ENCODE measurements at regions not wholly inside any gene's neighbourhood (a gene's known extent, or its start where the extent isn't known, plus 50 kb on each side); places are given as distances from the start of the nearest gene placed in this dataset.

DNA sequence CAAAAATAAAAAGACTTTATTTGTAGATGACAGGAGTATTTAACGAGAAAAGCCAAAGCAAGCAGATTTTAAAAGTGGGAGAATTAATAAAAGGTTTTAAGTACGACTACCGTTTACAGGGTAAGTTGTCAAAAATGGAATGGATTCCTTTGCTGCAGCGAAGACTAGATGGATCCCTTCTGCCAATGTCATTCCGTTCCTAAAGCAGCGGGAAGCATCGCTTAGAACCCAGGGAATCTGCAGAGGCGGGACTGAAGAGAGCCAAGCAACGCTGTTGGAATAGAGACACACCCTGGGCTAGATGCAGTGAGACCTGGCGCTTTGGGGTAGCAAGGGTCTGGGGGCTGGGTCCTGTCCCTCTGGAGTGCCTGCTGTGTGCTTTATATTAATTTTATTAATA lies 303.1 kb upstream of the MKI67 start:
- no peak for DNase-seq

DNA sequence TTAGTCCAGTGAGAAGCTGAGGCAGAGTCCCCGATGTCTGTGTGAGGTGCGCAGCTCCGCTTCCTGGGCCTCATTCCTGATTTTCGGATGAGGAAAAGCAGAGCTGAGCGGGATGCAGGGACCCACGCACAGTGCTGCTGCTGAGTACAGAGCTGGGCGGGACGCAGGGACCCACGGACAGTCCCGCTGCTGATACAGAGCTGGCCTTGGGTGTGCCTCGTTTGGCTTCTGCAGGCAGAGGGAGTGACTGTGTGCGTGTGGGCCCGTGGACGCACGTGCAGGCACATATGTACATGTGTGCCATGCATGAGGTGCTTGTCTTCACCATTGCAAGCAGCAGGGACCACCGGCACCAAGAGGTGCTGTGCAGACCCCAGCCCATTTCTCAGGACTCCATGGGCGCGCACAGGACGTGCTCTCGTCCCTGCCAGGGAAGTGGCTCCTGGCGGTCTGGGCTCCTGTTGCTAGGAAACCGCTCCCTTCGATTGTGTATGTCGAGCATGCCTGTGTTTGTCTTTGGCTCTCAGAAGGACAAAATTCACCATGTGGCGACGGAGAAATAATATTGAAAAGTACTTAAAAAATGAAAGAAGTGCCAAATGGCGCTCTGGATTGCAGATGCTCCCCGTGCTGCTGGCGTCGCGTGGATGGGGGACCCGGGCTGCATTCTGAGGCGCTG lies 303.8 kb upstream of the MKI67 start:
- no peak for DNase-seq

DNA sequence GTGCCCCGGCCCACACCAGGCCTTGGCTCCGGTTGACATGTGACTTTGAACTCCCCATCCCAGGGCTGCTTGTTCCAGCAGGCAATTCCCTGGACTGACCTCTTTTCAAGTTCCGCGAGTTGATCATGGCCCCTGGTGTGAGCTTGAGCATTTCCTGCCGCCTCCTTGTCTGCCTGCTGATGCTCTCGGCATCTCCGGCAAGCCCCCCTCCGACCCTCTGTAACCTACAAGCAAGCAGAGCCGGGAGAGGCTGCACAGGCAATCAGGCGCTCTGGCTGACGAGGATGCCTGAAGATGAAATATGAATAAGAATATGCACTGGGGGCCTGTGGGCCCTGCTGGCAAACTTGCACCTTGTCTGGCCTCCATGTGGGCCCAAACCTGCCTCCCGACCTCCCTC lies 304.9 kb upstream of the MKI67 start:
- no peak for DNase-seq

DNA sequence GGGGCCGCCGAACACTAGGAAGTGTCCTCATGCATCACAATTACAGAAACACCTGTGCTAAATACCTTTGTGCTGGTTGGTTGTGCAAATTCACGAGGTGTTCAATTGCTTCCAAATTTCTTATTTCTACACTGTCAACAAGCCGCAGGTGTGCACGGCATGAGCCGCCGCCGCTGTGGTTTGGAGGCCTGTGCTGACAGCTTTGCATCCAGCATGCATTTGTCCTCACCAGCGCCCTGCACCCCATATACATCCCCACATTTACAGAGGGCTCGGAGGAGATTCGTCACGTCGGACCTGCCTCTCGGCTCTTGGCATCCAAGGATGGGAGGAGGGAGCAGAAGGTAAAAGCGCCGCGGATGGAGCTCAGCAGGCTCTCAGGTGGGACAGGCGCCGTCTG lies 305.3 kb upstream of the MKI67 start:
- no peak for DNase-seq

DNA sequence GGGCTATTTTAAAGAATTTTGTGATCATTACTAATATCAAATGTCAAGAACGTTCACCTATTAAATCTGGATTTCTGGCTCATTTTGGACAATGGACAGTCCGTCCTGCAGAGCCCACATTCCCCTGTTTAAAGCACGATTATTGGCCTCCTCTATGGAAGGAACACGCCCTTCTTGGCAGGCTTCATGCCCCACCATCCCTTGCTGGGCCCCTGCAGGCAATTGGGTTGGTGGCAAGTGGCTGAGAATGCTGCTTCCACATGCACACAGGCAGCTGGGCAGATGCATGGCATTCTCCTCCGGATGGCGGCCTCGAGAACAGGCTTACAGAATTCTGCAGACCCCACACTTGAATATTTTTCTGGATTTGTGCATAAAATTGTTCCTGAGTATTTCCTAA lies 305.8 kb upstream of the MKI67 start:
- no peak for DNase-seq

DNA sequence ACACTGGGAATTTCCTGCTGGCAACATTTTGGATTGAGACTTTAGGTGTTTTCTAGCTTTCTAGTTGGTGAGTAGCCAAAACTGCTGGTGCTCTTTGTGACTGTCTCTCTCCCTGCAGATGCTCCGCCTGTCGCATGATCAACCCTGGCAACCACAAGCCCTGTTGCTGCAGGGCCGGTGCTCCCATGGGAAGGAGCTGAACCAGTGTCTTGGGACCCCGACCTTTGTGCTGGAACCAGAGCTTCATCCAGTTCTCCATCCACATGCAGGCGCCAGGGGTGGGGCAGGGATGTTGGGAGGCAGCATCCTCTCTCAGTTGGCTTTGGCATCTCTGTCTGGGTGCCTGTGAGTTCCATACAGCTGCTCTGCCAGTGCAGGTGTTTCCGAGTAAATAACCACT lies 306.2 kb upstream of the MKI67 start:
- DNase-seq = no peak

DNA sequence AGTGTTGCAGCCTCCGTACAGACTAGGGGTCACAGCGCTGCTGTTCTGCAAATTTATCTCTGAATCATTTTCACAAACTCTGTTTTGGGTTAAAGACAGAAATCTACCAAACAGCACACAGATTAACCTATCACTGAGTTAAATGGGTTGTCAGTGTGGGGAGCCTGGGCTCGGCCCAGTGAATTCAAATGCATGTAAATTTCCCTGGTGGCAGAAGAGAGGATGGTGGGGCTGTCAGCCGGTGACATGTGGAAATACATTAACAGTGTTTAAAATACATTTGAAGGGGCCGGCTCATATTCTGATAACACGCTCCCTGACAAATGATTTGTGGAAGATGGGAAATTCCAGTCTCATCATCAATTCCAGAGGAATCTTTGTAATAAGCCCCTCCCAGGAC lies 309.6 kb upstream of the MKI67 start:
- no peak for DNase-seq

DNA sequence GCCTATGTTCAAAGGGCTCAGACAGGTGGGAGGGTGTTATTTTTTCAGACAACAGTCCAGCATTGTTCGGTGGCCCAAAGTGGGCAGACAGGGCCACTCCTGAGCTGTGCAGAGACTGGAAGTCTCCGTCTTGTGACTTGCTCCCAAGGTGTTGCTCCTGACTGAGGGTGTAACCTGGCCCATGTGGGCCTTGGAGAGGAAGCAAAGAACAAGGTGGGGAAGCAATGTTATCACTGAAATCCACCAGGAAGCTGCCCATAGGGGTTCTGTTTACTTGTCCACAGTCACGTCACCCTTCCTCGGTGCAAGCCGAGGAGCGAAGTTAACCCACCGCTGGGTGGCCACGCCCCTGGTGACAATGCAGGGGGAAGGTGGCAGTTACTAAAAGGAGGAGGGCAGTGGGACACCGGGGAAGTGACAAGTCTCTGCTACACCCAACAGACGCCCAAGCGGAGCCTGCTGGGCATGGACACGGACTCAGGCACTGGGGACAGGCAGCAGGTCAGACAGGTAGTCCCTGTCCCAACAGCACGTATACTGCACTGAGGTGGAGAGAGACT lies 311.6 kb upstream of the MKI67 start:
- DNase-seq = no peak

DNA sequence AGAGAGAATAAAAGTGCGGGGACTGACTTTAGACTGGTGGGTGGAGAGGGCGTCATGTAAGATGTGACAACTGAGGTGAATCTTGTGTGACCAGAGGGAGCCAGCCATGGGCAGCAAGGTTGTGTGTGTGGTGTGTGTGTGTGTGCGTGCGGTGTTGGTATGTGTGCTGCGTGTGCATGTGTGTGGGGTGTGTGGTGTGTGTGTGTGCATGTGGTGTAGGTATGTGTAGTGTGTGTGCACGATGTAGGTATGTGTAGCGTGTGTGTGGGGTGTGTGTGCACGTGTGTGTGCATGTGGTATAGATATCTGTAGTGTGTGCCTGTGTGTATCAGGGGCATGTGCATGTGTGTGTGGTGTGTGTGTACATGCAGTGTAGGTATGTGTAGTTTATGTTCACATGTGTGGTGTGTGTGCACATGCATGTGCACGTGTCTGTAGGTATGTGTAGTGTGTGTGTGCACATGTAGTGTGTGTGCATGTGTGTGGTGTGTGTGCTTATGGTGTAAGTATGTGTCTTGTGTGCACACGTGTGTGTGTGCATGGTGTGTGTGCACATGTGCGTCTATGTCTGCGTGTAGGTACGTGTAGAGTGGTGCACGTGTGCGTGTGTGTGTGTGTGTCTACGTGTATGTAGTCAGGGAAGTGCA lies 312.3 kb upstream of the MKI67 start:
- no peak for DNase-seq

DNA sequence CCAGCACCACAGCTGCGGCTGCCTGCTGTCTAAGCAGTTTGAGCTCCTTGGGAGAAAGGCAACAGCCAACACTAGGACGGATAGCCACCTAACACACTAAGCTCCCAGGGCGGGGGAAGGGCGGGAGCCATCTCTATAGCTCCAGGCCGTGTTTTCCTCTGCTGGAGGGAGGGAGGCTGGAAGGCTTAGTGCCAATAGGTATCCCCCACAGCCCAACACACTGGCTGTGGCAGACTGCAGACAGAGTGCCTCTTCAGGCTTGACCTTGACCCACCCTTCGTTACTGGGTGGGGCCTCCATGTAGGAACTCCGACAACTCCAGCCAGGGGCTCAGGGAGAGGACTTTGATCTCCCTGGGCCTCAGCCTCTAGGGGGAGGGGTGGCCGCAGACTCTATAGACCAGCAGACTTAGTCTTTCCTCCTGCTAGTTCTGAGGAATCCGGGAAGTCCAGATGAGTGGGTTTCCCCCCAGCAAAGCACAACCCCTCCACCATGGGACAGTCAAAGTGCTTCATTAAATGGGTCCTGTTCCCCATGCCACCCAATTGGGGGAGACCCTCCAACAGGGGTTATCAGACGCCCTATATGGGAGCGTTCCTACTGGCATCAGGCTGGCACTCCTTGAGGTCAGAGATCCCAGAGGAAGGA lies 314.4 kb upstream of the MKI67 start:
- DNase-seq = no peak

DNA sequence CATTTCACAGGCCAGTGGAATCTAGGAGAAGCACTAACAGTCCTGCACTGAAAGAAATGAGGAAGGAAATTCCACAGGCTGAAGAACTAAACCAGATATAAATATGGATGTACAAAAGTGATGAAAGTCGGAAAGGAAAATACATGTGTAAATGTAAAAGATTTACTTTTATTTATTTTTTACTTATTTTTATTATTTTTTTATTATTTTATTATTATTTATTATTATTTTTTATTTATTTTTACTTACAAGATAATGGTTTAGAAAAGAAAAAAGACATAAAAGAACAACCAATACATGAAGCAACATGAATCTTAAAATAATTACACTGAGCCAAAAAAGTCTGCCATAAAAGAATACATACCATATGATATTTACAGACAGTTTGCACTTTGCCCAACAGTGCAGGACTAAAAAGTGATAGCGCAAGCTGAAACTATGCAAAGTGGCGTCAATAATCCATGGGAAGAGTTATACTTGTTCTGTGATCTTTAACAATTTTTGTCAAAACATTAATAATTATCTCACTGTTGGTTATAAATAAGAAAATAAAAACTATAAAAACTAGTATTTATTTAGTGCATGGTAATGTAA lies 317.8 kb upstream of the MKI67 start:
- no peak for DNase-seq

DNA sequence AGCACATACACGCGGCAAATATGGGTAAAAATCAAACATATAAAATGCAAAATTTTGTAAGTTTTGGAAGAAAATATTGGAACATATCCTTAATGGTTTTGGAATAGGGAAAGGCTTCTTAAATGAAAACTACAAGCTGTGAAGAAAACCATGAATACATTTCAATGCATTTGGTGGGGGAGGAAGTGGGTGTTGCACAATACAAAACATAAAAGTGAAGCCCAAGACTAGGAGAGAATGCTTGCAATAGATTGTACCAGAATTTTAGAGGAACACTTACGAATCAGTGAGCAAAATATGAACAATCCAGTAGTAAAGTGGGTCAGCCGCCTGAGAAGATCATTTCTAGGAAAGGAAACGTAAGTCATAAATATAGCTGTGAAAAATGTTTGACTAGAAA lies 322.6 kb upstream of the MKI67 start:
- no peak for DNase-seq

DNA sequence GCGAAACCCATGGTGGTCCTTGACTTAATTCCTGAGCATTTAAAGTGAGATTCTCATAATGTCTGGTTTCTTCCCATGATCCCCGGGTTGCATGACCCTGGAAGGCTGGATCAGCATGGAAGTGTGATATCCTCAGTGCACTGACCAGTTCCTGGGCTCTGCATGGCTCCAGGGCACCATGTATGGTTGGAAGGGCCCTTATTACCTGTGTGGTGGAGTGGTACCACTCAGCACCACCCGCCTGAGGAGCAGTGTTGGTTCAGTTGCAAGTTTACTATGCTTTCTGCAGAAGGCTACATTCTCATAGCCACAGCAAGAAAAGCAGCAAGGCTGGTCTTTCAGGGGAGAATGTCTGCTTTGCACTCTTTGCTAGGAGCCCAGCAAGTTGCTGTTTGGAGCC lies 325.7 kb upstream of the MKI67 start:
- no peak for DNase-seq

DNA sequence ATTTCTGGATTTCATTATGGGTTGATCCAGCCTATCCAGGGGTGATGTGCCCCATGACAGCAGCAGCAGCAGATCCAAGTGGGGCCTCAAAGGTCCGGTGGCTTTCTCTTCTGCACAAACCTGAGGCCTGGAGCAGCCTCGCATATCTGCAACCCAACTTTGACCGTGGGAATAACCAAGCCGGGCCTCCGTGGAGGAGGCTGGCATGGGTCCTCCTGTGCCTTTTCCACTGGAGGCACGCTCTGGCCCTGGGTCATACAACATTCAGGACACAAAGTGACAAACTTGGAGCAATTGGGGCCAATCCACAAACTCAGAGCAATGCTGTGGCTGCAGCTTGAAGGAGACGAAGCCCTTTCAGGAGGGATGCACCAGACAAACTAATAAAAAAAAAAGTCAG lies 330.0 kb upstream of the MKI67 start:
- no peak for DNase-seq

DNA sequence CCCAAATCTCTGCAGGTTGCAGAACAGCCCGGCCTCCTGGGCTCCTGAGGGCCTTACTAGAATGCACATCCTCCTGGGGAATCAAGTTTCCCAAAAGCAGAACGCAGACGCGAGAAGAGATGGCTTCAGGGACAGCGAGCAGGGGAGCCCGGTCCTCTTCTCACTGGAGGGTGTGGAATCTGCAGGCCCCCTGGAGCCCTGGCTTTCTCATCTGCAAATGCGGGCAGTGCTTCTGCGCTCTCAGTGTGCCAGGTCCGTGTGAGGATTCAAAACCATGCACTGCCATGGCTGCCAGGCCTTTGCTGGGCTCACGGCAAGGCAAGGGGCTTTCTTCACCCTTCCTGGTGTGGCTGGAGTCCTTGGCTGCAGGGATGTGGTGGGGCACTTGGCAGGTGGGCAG lies 330.9 kb upstream of the MKI67 start:
- no peak for DNase-seq

DNA sequence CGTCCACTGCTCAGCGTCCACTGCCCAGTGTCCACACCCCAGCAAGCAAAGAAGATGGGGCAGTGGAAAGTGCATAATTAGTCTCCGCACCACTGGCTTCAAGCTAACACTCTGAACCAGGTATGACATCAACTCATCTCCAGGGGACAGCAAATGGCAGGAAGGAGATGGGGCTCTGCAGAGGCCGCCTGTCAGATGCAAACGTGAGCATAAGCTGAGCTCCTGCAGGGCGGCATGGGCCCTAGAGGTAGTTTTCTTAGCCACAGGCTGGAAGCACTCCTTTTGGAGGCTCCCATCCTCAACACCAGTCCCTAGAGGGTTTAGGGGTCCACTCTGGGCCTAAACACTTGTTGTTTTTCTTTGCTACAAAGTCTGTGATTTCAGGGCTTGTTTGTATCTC lies 335.8 kb upstream of the MKI67 start:
- no peak for DNase-seq

DNA sequence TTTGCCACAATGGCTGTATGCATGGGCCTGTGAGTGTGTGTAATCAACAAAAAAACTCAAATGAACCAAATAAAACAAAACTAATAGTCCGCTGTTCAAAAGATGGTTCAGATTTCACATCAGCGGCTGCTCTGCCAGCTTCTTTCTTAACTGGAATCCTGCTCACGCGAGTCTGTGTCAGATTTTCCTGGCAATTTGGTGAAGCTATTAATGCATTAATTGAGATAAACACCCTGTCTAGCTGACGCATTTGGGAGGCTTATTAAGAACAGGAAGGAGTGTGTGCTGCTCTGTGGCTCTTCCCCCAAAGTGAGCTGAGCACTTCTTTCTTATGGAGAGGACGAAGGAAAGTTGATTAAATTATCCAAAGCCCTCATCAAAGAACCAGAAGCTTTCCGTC lies 336.6 kb upstream of the MKI67 start:
- DNase-seq = no peak

DNA sequence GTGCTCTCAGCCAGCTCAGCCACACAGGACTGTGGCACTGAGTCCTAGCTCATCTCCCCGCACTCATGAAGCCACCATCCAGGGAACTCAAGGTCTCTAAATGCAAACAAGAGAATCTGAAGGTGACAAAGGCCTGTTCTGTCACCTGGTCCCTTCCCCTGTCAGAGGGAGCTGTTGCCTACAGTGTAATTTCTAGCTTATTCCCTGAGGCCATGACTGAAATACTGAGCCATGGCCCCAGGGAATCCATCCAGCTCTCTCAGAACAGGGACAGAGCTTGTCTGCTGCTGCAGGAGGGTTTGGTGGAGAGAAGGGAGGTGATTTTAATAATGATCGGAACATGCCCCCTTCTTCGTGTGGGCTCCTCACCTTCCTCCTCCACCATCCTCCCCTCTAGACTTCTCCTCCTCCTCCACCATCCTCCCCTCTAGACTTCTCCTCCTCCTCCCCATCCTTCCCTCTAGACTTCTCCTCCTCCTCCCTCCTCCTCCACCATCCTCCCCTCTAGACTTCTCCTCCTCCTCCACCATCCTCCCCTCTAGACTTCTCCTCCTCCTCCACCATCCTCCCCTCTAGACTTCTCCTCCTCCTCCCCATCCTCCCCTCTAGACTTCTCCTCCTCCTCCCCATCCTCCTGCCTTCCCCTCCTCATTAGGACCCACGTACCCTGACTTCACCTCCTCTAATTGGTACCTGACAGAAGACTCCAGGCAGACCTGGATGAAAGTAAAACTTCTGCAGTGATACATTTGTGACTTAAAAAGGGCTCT lies 338.0 kb upstream of the MKI67 start:
- DNase-seq = peak; percentile 6

DNA sequence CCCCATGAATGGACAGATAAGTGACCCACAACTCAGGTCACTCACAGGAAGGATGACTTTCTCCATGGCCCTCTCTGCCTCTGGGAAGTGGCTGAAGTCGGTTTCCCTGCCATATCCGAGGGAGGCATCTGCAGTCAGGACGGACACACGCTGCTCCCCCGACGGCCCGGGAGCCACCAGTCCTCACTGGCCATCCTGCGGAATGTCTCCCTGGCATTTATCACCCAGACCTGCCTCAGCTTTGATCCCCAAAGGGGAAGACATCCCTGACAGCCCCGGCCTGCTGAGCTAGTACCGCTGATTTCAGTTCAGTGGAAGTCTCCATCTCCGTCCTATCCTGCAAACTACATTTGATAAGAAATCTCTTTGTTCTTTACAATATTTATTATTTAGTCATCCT lies 339.5 kb upstream of the MKI67 start:
- DNase-seq = no peak

DNA sequence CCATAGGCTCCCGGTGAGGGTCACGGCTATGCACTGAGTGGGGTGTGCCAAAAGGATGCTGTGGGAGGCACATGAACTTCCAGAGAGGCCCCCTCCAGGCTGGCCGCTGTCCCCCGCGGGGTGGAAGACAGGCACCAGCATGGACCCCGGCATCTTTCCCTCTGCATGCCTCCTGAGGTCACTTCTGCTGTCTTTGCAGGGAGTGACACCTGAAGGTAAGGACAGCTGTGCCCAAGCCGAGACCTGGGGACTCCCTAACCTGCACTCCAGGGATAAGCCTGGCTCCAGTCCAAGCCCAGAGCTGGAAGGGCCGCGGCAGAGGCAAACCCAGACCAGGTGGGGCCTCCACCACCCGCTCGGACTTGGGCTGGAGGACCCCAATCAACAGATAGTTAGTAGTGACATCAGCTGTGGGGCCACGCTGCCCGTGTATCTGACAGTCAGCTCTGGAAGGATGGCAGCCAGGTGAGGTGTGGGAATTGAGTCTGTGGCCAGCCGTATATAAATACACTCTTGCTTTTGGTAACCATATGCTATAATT lies 340.7 kb upstream of the MKI67 start:
- no peak for DNase-seq

DNA sequence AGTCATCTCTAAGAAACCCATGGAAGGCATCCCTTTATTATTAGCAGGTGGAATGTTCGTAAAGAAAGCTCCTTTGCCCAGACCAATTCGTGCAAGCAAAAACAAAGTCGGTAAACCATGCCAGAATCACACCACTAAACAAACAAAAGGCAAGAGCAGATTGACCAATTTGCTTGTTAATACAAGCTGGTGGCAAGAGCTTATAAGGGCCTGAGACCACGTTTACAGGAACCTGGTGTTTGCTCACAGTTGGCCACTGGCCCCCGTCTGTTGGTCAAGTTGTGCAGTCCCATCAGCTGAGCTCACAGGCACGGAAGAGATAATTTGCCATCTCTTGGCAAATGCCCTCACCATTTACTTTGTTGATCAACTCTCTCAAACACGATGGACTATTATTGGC lies 342.2 kb upstream of the MKI67 start:
- no peak for DNase-seq

DNA sequence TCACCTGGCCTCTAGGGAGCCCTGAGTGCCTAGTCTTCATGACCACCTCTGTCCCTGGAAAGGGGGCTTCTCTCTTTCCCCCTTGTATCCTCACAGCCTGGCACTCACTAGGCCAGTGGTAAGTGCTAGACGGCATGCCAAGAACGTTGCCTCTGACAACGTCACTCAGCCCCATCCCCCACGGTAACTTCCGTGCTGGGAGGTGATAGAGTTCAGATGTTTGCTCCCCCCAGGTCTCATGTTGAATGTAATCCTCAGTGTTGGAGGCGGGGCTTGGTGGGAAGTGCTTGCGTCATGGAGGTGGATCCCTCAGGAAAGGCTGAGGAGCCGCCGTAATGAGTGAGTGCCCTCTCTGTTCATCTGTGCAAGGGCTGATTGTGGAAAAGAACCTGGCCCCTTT lies 343.3 kb upstream of the MKI67 start:
- no peak for DNase-seq
